Breast epithelium (tissue), 3 donors: ENCODE measurements at regions not wholly inside any gene's neighbourhood (a gene's known extent, or its start where the extent isn't known, plus 50 kb on each side); places are given as distances from the start of the nearest gene placed in this dataset.

Experiments
- POLR2AphosphoS5 ChIP-seq, 3 donors: sonication (generic); formaldehyde crosslinking; IDR thresholded peaks; one replicate each; pipeline ENCODE4 v1.6.1; 2017; ENCODE audit warnings: antibody characterized with exemption in 3 of 3
- TF ChIP-seq, protein P1 (sequence below), 3 donors: fragments of 450-650 bp; IDR thresholded peaks; one replicate each; pipeline ENCODE4 v1.5.1; 2016 to 2017; ENCODE audit warnings: antibody characterized with exemption in 3 of 3, mild to moderate bottlenecking in 3 of 3, moderate library complexity in 3 of 3

DNA sequence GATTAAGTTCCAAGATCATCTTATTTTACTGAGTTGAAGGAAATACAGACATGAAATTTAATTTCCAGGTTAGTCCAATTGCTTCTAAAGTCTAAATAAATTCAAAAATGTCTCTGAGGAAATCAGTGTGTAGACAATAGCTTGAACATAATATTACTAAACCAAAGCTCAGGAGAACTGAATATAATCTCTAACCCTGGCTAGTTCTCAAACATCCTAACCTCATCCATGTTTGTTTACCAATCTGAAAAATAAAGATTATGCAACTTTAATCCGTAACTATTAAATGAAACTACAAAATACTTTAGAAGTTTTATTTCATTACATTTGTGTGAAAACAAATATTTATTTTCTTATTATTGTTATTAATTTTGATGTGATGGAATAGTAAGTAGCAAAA lies 387.2 kb downstream of the TBC1D32 start:
- TF ChIP-seq, protein P1, sequence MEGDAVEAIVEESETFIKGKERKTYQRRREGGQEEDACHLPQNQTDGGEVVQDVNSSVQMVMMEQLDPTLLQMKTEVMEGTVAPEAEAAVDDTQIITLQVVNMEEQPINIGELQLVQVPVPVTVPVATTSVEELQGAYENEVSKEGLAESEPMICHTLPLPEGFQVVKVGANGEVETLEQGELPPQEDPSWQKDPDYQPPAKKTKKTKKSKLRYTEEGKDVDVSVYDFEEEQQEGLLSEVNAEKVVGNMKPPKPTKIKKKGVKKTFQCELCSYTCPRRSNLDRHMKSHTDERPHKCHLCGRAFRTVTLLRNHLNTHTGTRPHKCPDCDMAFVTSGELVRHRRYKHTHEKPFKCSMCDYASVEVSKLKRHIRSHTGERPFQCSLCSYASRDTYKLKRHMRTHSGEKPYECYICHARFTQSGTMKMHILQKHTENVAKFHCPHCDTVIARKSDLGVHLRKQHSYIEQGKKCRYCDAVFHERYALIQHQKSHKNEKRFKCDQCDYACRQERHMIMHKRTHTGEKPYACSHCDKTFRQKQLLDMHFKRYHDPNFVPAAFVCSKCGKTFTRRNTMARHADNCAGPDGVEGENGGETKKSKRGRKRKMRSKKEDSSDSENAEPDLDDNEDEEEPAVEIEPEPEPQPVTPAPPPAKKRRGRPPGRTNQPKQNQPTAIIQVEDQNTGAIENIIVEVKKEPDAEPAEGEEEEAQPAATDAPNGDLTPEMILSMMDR (IDR thresholded peaks at IDR 0.05), result no peak
- no peak for TF ChIP-seq POLR2AphosphoS5 (IDR thresholded peaks at IDR 0.05)
